HepG2 (cell line): ENCODE measurements at regions not wholly inside any gene's neighbourhood (a gene's known extent, or its start where the extent isn't known, plus 50 kb on each side); places are given as distances from the start of the nearest gene placed in this dataset.

Experiments used
- ATAC-seq: fragments of 200-7000 bp; cut with Tn5 transposase; 3 replicates; pipeline ENCODE4 v1.9.1; 2020; ENCODE audit warnings: mild to moderate bottlenecking, moderate library complexity
- BruUV-seq: library from RNA; stranded (reverse); fragments of 400-500 nt; replicated peaks from 2 replicates; lab custom pipeline; 2021; lab: Mats Ljungman, UMichigan
- CTCF ChIA-PET: fragments of 300-600 bp; formaldehyde crosslinking; extraction: SDS; loops from one replicate; lab custom pipeline; 2021; ENCODE audit warnings: low total read pairs, inconsistent platforms, low intra/inter-chr PET ratio; lab: Yijun Ruan, JAX
- POLR2A ChIA-PET: fragments of 350-600 bp; sonication (Branson Sonifier 250); formaldehyde crosslinking; loops from one replicate; lab custom pipeline; 2020; ENCODE audit warnings: antibody characterized with exemption, inconsistent platforms; lab: Yijun Ruan, JAX
- DNase-seq: peaks from one replicate; pipeline ENCODE4 v3.0.0-alpha.2; 2015; ENCODE audit warnings: low spot score
- FAIRE-seq: peaks from 3 replicates; lab custom pipeline; 2011; peaks lifted over from hg19 to GRCh38; lab: Jason Lieb, UNC
- H2AFZ ChIP-seq: one replicate; pipeline ENCODE4 v1.6.1; 2011; ENCODE audit warnings: low read length, inconsistent platforms
- H3K27ac ChIP-seq: fragments of 300-600 bp; 3 replicates; pipeline ENCODE4 v1.8.0; 2011; ENCODE audit warnings: mixed run types, mild to moderate bottlenecking, mixed read lengths, low read length, inconsistent platforms; ENCODE audit not compliant: insufficient read depth; ENCODE audit errors: extremely low read length
- H3K27me3 ChIP-seq, 2 experiments: fragments of 200-600 bp in 1 of 2; 2 replicates in 1 of 2; 3 replicates in 1 of 2; pipeline versions ENCODE4 v1.6.0 to v1.8.0; 2011; ENCODE audit warnings: low read length in 2 of 2, mild to moderate bottlenecking in 2 of 2, moderate library complexity in 2 of 2, inconsistent platforms in 1 of 2; ENCODE audit not compliant: insufficient read depth in 2 of 2, control insufficient read depth in 1 of 2
- H3K36me3 ChIP-seq, 2 experiments: fragments of 200-600 bp in 1 of 2; replicated peaks in 1 of 2; 2 replicates in 1 of 2; 3 replicates in 1 of 2; pipeline versions ENCODE4 v1.5.1 to v1.8.0; 2011; ENCODE audit warnings: low read length in 2 of 2, inconsistent platforms in 1 of 2; ENCODE audit not compliant: insufficient read depth in 2 of 2, control insufficient read depth in 1 of 2
- H3K4me1 ChIP-seq: 2 replicates; pipeline ENCODE4 v1.5.1; 2012; ENCODE audit warnings: low read length, inconsistent platforms; ENCODE audit not compliant: insufficient read depth
- H3K4me2 ChIP-seq: 2 replicates; pipeline ENCODE4 v1.6.0; 2011; ENCODE audit warnings: low read depth, low read length, inconsistent platforms
- H3K4me3 ChIP-seq, 3 experiments: fragments of 200-600 bp in 1 of 3; sonication (generic), shearing (Covaris generic) in 1 of 3; replicated peaks in 1 of 3; 2 replicates each; pipeline ENCODE4 v1.5.1; 2011 to 2016; ENCODE audit warnings: low read length in 3 of 3, inconsistent platforms in 2 of 3, low read depth in 2 of 3, mild to moderate bottlenecking in 2 of 3, control low read depth in 1 of 3, mixed read lengths in 1 of 3; ENCODE audit not compliant: insufficient read depth in 1 of 3
- H3K79me2 ChIP-seq: one replicate; pipeline ENCODE4 v1.6.1; 2011; ENCODE audit warnings: low read length, inconsistent platforms; ENCODE audit not compliant: insufficient read depth
- H3K9ac ChIP-seq: 2 replicates; pipeline ENCODE4 v1.6.0; 2011; ENCODE audit warnings: mild to moderate bottlenecking, low read depth, low read length, inconsistent platforms; ENCODE audit not compliant: insufficient read depth
- H3K9me3 ChIP-seq: 2 replicates; pipeline ENCODE4 v1.5.1; 2012; ENCODE audit warnings: mild to moderate bottlenecking, low read length
- H4K20me1 ChIP-seq: 2 replicates; pipeline ENCODE4 v1.6.0; 2011; ENCODE audit warnings: inconsistent platforms, mild to moderate bottlenecking, low read length, moderate library complexity; ENCODE audit not compliant: insufficient read depth
- CCDC6 ChIP-seq: sonication (generic); formaldehyde crosslinking; IDR thresholded peaks from 2 replicates; pipeline ENCODE4 v1.8.1; 2022; ENCODE audit warnings: mild to moderate bottlenecking, missing genetic modification reagents, moderate library complexity
- NFATC3 ChIP-seq: sonication (generic); formaldehyde crosslinking; IDR thresholded peaks from 2 replicates; pipeline ENCODE4 v1.5.1; 2020; ENCODE audit warnings: mild to moderate bottlenecking, missing genetic modification reagents
- SETDB1 ChIP-seq: sonication (generic); formaldehyde crosslinking; IDR thresholded peaks from 2 replicates; pipeline ENCODE4 v1.5.1; 2020; ENCODE audit warnings: missing genetic modification reagents, mild to moderate bottlenecking, borderline replicate concordance
- SIN3A ChIP-seq: IDR thresholded peaks from 2 replicates; pipeline ENCODE4 v1.6.1; 2011; ENCODE audit warnings: low read depth, mild to moderate bottlenecking, control low read depth, low read length, borderline replicate concordance
- SOX5 ChIP-seq: IDR thresholded peaks from 2 replicates; pipeline ENCODE4 v1.6.1; 2016; ENCODE audit warnings: borderline replicate concordance
- ZNF264 ChIP-seq: sonication (generic); formaldehyde crosslinking; IDR thresholded peaks from 2 replicates; pipeline ENCODE4 v1.4.0; 2020; ENCODE audit warnings: missing genetic modification reagents
- ZNF460 ChIP-seq: sonication (generic); formaldehyde crosslinking; IDR thresholded peaks from 2 replicates; pipeline ENCODE4 v1.5.1; 2020; ENCODE audit warnings: missing genetic modification reagents, mild to moderate bottlenecking, borderline replicate concordance
- WGBS: methylation state at CpG from one replicate; pipeline ENCODE4 v1.1.6; 2017; ENCODE audit warnings: low lambda C conversion rate; 5-methylcytosine and 5-hydroxymethylcytosine counted together
- in situ Hi-C: cut with HindIII; loops from 2 replicates; pipeline ENCODE4 v1.10.0; 2017; ENCODE audit warnings: low pct_unique_long_range_greater_than_20kb; ENCODE audit not compliant: extremely low pct_ligation_motif_present
- intact Hi-C: fragments of 100-400 bp; cut with micrococcal nuclease; formaldehyde crosslinking; loops from one replicate; pipeline ENCODE4 v1.10.0; 2022; ENCODE audit not compliant: unreplicated experiment
- TF ChIP-seq, protein P1 (sequence below): sonication (generic); formaldehyde crosslinking; IDR thresholded peaks from 2 replicates; pipeline ENCODE4 v1.4.0; 2020; ENCODE audit warnings: low read depth, missing genetic modification reagents
- TF ChIP-seq, protein P2 (sequence below): sonication (generic); formaldehyde crosslinking; IDR thresholded peaks from 2 replicates; pipeline ENCODE4 v1.5.0; 2020; ENCODE audit warnings: mild to moderate bottlenecking, missing genetic modification reagents
- TF ChIP-seq, protein P3 (sequence below): sonication (generic); formaldehyde crosslinking; IDR thresholded peaks from 2 replicates; pipeline ENCODE4 v1.8.1; 2022; ENCODE audit warnings: mild to moderate bottlenecking, missing genetic modification reagents

DNA sequence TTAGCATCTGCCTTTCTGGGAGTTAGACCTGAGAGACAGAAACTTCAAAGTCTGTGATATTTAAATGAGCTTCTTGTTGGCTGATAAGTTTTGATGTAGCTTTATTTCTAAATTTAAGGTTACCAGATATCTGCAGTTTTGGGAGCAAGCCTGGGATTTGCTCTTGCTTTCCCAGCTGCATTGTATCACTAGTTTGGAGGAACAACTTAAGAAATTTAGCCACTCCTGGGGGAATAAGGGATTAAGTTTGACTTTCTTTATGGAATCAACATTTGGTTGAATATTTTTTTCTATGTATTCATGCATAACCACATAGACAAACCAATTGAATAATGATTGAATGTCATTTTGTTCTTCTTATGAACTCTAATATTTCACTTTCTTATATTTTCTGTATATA, 178.6 kb downstream of the POLR1F start (continued):
- TF ChIP-seq, protein P1, sequence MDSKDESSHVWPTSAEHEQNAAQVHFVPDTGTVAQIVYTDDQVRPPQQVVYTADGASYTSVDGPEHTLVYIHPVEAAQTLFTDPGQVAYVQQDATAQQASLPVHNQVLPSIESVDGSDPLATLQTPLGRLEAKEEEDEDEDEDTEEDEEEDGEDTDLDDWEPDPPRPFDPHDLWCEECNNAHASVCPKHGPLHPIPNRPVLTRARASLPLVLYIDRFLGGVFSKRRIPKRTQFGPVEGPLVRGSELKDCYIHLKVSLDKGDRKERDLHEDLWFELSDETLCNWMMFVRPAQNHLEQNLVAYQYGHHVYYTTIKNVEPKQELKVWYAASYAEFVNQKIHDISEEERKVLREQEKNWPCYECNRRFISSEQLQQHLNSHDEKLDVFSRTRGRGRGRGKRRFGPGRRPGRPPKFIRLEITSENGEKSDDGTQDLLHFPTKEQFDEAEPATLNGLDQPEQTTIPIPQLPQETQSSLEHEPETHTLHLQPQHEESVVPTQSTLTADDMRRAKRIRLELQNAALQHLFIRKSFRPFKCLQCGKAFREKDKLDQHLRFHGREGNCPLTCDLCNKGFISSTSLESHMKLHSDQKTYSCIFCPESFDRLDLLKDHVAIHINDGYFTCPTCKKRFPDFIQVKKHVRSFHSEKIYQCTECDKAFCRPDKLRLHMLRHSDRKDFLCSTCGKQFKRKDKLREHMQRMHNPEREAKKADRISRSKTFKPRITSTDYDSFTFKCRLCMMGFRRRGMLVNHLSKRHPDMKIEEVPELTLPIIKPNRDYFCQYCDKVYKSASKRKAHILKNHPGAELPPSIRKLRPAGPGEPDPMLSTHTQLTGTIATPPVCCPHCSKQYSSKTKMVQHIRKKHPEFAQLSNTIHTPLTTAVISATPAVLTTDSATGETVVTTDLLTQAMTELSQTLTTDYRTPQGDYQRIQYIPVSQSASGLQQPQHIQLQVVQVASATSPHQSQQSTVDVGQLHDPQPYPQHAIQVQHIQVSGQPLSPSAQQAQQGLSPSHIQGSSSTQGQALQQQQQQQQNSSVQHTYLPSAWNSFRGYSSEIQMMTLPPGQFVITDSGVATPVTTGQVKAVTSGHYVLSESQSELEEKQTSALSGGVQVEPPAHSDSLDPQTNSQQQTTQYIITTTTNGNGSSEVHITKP = no peak
- no peak for TF ChIP-seq CCDC6

DNA sequence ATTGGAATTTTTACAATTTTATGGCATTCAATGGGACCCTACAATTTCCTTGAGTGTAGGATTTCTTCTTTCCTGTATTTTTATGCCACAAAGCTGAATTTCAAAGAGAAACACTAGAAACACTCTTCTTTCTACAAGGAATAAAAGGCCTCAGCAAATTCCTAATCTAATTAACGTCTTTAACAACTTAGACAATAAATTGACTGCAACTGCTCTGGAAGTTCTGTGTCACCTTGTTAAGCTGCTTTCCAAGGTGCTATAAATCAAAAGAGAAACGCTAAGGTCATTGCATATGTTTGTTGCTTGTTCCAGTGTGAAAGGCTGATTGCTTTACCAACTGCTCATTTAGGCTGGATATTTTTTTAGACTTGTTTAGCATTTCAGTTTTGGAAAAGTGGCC, 182.2 kb downstream of the POLR1F start:
- Histone ChIP-seq H3K36me3 (no peaks in the 10 kb centered on the region), H4K20me1 (no peaks in the 10 kb centered on the region), H3K4me3 (no peak overlapping the region), H3K4me1 (no peaks in the 10 kb centered on the region), H3K27me3 (no peaks in the 10 kb centered on the region), H3K79me2 (no peaks in the 10 kb centered on the region), H3K4me2 (no peak overlapping the region), H3K9me3 (peaks cover 76% of the 10 kb centered on the region), H3K9ac (no peak overlapping the region), H2AFZ (no peak overlapping the region), H3K27ac (no peak overlapping the region)
- no peak for DNase-seq
- no peak for FAIRE-seq
- CTCF ChIA-PET = no interaction called here
- 2% methylated on average over 2 of the region's 2 CpGs for WGBS
- intact Hi-C loops (no loop called here), in situ Hi-C loops (no loop called here)
- TF ChIP-seq SETDB1 (CRISPR knock-in tag) = no peak
- no peak for TF ChIP-seq NFATC3 (CRISPR knock-in tag)
- TF ChIP-seq SOX5 (CRISPR knock-in tag) = no peak
- TF ChIP-seq ZNF460 (CRISPR knock-in tag) = no peak
- no peak for TF ChIP-seq SIN3A
- TF ChIP-seq, protein P2, sequence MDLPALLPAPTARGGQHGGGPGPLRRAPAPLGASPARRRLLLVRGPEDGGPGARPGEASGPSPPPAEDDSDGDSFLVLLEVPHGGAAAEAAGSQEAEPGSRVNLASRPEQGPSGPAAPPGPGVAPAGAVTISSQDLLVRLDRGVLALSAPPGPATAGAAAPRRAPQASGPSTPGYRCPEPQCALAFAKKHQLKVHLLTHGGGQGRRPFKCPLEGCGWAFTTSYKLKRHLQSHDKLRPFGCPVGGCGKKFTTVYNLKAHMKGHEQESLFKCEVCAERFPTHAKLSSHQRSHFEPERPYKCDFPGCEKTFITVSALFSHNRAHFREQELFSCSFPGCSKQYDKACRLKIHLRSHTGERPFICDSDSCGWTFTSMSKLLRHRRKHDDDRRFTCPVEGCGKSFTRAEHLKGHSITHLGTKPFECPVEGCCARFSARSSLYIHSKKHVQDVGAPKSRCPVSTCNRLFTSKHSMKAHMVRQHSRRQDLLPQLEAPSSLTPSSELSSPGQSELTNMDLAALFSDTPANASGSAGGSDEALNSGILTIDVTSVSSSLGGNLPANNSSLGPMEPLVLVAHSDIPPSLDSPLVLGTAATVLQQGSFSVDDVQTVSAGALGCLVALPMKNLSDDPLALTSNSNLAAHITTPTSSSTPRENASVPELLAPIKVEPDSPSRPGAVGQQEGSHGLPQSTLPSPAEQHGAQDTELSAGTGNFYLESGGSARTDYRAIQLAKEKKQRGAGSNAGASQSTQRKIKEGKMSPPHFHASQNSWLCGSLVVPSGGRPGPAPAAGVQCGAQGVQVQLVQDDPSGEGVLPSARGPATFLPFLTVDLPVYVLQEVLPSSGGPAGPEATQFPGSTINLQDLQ = no peak
- TF ChIP-seq, protein P3, sequence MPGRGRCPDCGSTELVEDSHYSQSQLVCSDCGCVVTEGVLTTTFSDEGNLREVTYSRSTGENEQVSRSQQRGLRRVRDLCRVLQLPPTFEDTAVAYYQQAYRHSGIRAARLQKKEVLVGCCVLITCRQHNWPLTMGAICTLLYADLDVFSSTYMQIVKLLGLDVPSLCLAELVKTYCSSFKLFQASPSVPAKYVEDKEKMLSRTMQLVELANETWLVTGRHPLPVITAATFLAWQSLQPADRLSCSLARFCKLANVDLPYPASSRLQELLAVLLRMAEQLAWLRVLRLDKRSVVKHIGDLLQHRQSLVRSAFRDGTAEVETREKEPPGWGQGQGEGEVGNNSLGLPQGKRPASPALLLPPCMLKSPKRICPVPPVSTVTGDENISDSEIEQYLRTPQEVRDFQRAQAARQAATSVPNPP (CRISPR knock-in tag) = no peak
- TF ChIP-seq ZNF264 (CRISPR knock-in tag) = no peak
- no TSS peak for BruUV-seq
- no peak for ATAC-seq
- POLR2A ChIA-PET = no interaction called here
